ENCODE measurements at regions not wholly inside any gene's neighbourhood (a gene's known extent, or its start where the extent isn't known, plus 50 kb on each side); places are given as distances from the start of the nearest gene placed in this dataset.

DNA sequence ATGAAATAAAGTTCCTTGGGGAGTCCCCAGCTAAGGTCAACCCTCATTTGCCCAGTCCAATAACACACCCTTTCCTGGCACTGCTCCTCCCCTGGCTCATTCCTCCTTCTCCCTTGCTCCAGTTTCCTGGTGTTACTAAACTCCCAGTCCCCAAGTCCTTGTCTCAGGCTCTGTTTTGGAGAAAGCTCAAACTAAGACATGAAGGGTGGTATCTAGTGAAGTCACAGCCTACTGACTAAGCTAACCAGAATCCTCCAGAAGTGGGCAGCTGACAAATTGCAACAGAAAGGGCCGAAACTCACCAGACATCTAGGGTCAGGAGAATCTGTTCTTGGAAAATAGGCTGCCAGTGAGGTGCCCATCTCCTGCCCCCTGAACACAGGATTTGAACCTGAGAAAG lies 118.7 kb upstream of the NEK6 start:
- TF ChIP-seq, protein P1, sequence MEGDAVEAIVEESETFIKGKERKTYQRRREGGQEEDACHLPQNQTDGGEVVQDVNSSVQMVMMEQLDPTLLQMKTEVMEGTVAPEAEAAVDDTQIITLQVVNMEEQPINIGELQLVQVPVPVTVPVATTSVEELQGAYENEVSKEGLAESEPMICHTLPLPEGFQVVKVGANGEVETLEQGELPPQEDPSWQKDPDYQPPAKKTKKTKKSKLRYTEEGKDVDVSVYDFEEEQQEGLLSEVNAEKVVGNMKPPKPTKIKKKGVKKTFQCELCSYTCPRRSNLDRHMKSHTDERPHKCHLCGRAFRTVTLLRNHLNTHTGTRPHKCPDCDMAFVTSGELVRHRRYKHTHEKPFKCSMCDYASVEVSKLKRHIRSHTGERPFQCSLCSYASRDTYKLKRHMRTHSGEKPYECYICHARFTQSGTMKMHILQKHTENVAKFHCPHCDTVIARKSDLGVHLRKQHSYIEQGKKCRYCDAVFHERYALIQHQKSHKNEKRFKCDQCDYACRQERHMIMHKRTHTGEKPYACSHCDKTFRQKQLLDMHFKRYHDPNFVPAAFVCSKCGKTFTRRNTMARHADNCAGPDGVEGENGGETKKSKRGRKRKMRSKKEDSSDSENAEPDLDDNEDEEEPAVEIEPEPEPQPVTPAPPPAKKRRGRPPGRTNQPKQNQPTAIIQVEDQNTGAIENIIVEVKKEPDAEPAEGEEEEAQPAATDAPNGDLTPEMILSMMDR (IDR thresholded peaks at IDR 0.05): no peak
- no peak for TF ChIP-seq POLR2A (IDR thresholded peaks at IDR 0.05; ENCODE audit: low read depth)
